GM12874 (cell line): ENCODE measurements at regions not wholly inside any gene's neighbourhood (a gene's known extent, or its start where the extent isn't known, plus 50 kb on each side); places are given as distances from the start of the nearest gene placed in this dataset.

Experiments used
- TF ChIP-seq, protein P1 (sequence below): IDR thresholded peaks from 2 replicates; pipeline ENCODE4 v1.5.1; 2011; ENCODE audit warnings: low read depth, mild to moderate bottlenecking, control low read depth, low read length, moderate library complexity; ENCODE audit not compliant: insufficient read depth

DNA sequence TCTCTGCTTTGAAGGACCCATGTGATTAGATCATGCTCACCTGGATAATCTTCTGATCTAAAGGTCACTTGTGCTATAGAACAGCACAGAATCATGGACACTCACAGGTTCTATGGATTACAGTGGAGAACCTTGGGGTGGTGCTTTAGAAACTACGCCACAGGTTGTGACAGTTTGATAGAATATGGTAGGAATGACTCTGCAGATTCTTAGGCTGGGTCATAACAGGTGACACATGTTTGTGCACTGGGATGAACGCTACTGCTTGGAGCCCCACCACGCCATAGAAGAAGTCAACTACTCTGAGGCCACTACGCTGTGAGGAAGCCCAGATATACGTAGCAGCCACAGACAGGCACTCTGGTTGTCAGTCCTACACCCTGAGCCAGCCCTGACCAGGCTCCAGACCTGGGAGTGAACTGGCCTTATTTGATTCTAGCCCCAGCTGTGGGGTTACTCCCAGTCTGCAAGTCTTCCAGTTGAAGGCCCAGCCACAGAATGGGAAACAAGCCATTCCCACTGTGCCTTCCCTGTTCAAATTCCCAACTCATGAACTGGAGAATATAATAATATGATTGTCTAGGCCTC is 99.0 kb upstream of the SLC24A3 start:
- TF ChIP-seq, protein P1, sequence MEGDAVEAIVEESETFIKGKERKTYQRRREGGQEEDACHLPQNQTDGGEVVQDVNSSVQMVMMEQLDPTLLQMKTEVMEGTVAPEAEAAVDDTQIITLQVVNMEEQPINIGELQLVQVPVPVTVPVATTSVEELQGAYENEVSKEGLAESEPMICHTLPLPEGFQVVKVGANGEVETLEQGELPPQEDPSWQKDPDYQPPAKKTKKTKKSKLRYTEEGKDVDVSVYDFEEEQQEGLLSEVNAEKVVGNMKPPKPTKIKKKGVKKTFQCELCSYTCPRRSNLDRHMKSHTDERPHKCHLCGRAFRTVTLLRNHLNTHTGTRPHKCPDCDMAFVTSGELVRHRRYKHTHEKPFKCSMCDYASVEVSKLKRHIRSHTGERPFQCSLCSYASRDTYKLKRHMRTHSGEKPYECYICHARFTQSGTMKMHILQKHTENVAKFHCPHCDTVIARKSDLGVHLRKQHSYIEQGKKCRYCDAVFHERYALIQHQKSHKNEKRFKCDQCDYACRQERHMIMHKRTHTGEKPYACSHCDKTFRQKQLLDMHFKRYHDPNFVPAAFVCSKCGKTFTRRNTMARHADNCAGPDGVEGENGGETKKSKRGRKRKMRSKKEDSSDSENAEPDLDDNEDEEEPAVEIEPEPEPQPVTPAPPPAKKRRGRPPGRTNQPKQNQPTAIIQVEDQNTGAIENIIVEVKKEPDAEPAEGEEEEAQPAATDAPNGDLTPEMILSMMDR: no peak

GRCh38 chr20:19114410-19114809 is 98.0 kb upstream of the SLC24A3 start:
- TF ChIP-seq, protein P1: no peak

DNA sequence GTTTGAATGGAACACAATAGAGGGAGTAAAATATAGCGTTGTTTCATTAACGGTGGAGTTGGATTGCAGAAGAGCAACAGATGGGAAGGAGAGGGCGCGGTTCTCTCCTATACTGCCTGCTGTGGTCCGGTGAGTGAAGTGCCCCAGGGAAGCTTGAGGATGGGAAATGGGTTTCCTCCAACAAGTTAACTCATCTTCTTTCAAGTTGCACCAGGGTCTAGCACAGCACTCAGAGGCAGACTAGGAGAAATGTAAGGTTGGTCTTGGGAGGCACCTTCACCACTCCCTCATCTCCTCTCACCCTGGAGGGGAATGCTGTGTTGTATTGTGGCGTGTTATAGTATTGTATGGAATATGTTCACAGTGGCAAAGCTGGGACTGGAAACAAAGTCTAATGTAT is 96.9 kb upstream of the SLC24A3 start:
- TF ChIP-seq, protein P1: no peak

DNA sequence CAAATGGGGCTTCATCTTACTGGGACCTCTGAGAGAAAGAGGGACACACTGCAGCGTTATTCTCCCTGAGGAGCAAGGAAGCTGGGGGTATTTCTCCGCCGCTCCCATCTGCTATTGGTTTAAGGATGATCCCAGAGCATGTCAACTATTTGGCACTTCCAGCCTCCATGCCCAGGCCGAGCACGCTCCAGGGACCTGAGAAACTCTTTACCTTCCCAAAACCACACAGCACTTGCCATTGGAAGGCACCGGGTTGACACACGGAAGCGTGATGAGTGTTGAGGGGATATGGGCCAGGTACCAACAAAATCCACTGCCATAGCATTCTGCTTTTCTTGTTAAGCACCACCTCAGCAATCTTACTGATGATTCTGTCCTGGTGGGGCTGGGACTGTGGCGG is 92.4 kb upstream of the SLC24A3 start:
- TF ChIP-seq, protein P1: no peak

GRCh38 chr20:19120569-19120968 is 91.9 kb upstream of the SLC24A3 start:
- TF ChIP-seq, protein P1: no peak

GRCh38 chr20:19121463-19121862 is 91.0 kb upstream of the SLC24A3 start:
- TF ChIP-seq, protein P1: no peak

- TF ChIP-seq, protein P1: no peak
Observed at GRCh38 chr20:19121916-19122315, 90.5 kb upstream of the SLC24A3 start.

DNA sequence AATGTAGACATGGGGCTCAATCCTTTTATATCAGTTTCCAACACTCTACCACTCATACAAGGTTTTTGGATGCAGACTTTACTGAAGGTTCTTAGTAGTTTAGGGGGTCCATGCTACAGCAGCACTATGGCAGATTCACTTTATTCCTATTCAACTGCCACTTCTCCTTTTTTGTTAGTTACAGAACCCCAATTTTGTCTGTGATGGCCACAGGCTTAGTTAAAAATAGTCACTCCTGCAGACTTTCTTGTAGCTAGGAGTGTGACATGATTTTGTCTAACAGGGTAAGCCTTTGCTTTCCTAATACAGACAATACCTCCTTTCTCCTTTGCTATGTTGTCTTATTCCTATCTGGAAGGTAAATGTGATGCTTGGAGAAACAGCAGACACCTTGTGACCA is 90.0 kb upstream of the SLC24A3 start:
- TF ChIP-seq, protein P1: no peak
